ENCODE measurements at regions not wholly inside any gene's neighbourhood (a gene's known extent, or its start where the extent isn't known, plus 50 kb on each side); places are given as distances from the start of the nearest gene placed in this dataset.

GRCh38 chr1:238171985-238172384, 281.3 kb upstream of the ZP4 start:
- H3K9me3 ChIP-seq, result peaks cover 0 to 9% (median 0%) of the 10 kb centered on the region in 11 donors
- ATAC-seq (no peak), DNase-seq (no peak)
- TF ChIP-seq, protein P1, sequence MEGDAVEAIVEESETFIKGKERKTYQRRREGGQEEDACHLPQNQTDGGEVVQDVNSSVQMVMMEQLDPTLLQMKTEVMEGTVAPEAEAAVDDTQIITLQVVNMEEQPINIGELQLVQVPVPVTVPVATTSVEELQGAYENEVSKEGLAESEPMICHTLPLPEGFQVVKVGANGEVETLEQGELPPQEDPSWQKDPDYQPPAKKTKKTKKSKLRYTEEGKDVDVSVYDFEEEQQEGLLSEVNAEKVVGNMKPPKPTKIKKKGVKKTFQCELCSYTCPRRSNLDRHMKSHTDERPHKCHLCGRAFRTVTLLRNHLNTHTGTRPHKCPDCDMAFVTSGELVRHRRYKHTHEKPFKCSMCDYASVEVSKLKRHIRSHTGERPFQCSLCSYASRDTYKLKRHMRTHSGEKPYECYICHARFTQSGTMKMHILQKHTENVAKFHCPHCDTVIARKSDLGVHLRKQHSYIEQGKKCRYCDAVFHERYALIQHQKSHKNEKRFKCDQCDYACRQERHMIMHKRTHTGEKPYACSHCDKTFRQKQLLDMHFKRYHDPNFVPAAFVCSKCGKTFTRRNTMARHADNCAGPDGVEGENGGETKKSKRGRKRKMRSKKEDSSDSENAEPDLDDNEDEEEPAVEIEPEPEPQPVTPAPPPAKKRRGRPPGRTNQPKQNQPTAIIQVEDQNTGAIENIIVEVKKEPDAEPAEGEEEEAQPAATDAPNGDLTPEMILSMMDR (IDR thresholded peaks at IDR 0.05), result no peak
- H3K27me3 ChIP-seq, result no peaks in the 10 kb centered on the region
- H3K4me1 ChIP-seq, result no peaks in the 10 kb centered on the region
- H3K4me3 ChIP-seq, result no peak overlapping the region
- intact Hi-C loops (cut with DNase I), result no loop called here
- no peak overlapping the region for H3K27ac ChIP-seq
- no peaks in the 10 kb centered on the region for H3K36me3 ChIP-seq
- 52 to 60% methylated on average over 2 of the region's 2 CpGs for WGBS, 2 donors

GRCh38 chr1:238161955-238162354, 271.2 kb upstream of the ZP4 start:
- Histone ChIP-seq H3K4me1 (no peaks in the 10 kb centered on the region), H3K4me3 (no peak overlapping the region), H3K27ac (no peak overlapping the region), H3K27me3 (no peaks in the 10 kb centered on the region), H3K36me3 (no peaks in the 10 kb centered on the region), H3K9me3 (peaks cover 0 to 46% (median 6%) of the 10 kb centered on the region in 11 donors)
- intact Hi-C loops (cut with DNase I), result no loop called here
- ATAC-seq (no peak), DNase-seq (no peak)
- TF ChIP-seq, protein P1 (IDR thresholded peaks at IDR 0.05), result no peak

- Histone ChIP-seq H3K27me3 (peaks cover 0 to 6% (median 0%) of the 10 kb centered on the region in 7 donors), H3K4me1 (no peaks in the 10 kb centered on the region), H3K4me3 (no peak overlapping the region), H3K27ac (no peak overlapping the region), H3K36me3 (no peaks in the 10 kb centered on the region), H3K9me3 (peaks cover 0 to 4% (median 0%) of the 10 kb centered on the region in 11 donors)
- DNase-seq (no peak), ATAC-seq (no peak)
- intact Hi-C loops (cut with DNase I), result no loop called here
- TF ChIP-seq, protein P1 (IDR thresholded peaks at IDR 0.05), result no peak
- WGBS, 2 donors, result 51 to 56% methylated on average over 3 of the region's 3 CpGs
Observed at GRCh38 chr1:238153939-238154338, 263.2 kb upstream of the ZP4 start.

GRCh38 chr1:238153253-238153652, 262.5 kb upstream of the ZP4 start:
- ATAC-seq, result no peak

More at GRCh38 chr1:238153253-238153652, 262.5 kb upstream of the ZP4 start:
- TF ChIP-seq, protein P1 (IDR thresholded peaks at IDR 0.05), result no peak
- WGBS, 2 donors, result 72 to 82% methylated on average over 2 of the region's 2 CpGs
- intact Hi-C loops (cut with DNase I), result no loop called here
- Histone ChIP-seq H3K4me1 (no peaks in the 10 kb centered on the region), H3K27ac (no peak overlapping the region), H3K9me3 (no peaks in the 10 kb centered on the region), H3K36me3 (no peaks in the 10 kb centered on the region), H3K27me3 (peaks cover 0 to 6% (median 0%) of the 10 kb centered on the region in 7 donors), H3K4me3 (no peak overlapping the region)
- no peak for DNase-seq

Measured in heart right ventricle (tissue), 16 donors.